M059J (cell line): ENCODE measurements at regions not wholly inside any gene's neighbourhood (a gene's known extent, or its start where the extent isn't known, plus 50 kb on each side); places are given as distances from the start of the nearest gene placed in this dataset.
"Not testable (repeated sequence)": the region's sequence is repeated elsewhere in the genome, so short reads cannot be mapped to it uniquely, and the experiment has no call there.

ENCODE experiments used
- DNase-seq: peaks from one replicate; pipeline ENCODE4 v3.0.0-alpha.2; 2012; ENCODE audit warnings: low read depth

DNA sequence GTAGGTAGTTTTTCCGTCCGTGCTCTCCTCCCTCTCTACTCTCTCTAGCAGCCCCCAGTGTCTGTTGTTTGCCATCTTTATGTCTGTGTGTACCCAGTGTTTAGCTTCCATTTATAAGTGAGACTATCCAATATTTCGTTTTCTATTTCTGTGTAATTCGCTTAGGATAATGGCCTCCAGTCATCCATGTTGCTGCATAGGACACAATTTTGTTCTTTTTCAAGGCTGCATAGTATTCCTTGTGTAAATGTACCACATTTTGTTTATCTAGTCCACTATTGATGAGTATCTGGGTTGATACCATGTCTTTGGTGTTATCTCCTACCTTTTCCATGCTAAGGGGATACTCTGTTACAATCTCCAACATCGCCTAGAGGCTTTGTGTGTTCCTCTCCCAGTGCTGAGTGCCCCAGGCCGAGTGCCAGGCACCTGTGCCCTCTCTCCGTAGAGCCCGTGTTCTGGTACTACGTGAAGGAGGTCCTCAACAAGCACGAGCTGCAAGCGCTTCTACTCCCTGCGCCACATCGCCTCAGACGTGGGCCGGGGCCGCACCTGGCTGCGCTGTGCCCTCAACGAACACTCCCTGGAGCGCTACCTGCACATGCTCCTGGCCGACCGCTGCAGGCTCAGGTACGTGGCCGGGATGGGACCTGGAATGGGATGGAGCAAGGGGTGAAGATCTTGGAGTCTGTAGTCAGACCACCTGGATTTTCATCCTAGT, 51.0 kb downstream of the NPIPB11 start:
- not testable (repeated sequence) for DNase-seq

DNA sequence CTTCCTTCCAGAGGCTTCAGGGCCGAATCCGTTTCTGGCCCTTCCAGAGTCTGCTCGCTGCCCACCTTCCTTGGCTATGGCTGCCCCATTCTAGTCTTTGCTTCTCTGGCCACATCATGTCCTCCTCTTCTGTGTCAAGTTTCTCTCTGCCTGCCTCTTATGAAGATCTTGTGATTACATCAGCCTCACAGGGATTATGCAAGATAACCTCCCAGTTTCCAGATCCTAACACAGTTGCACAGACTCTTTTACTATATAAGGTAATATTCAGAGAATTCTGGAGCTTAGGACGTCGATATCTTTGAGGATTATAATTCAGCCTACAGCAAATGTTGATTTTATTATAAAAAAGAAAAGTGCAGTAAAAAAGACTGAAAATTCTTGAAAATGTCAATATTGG, 52.1 kb downstream of the NPIPB11 start:
- not testable (repeated sequence) for DNase-seq

DNA sequence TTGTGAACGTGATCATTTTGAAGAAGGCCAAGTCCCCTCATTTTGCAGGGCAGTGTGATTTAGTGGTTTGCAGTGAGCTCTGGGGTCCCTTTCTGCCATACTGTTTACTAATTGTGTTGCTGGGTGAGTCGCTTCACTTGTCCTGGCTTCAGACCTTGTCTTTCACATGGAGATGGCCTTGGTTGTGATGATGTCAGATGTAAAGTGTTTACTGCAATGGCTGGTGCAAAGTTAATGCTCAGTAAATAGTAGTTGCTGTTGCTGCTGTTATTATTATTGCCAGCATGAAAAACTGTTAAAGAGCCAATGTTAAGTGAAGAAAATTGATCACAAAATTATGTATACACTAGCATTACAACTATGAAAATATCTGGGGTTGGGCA, 53.9 kb downstream of the NPIPB11 start:
- not testable (repeated sequence) for DNase-seq

DNA sequence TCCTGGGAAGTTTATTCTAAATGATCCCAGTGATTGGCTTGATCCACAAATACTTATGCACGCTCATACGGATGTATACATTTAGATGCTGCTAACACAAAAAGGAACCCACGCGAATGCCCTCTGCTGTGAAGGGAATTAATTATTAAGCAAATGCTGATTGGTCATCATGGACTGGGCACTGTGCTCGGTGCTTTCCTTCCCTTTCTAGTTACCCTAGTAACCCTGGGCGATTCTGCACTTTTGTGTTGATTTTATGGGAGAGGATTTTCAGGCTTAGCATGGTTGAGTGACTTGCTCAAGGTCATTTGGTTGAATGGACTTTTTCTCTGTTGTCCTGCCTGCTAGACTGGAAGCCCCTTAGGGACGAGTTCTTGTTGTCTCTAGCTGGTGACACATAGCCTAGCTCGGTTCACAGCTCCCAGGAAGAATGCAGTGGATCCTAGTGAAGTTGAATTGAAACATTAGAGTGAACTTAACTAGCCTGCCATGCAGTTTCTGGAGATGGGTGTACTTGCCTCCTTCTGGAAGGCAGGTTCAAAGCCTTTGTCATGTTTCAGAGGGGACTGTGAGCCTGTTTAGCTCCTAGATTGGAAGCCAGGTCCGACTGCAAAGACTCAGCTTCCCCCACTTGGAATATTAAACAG, 54.4 kb downstream of the NPIPB11 start:
- not testable (repeated sequence) for DNase-seq

DNA sequence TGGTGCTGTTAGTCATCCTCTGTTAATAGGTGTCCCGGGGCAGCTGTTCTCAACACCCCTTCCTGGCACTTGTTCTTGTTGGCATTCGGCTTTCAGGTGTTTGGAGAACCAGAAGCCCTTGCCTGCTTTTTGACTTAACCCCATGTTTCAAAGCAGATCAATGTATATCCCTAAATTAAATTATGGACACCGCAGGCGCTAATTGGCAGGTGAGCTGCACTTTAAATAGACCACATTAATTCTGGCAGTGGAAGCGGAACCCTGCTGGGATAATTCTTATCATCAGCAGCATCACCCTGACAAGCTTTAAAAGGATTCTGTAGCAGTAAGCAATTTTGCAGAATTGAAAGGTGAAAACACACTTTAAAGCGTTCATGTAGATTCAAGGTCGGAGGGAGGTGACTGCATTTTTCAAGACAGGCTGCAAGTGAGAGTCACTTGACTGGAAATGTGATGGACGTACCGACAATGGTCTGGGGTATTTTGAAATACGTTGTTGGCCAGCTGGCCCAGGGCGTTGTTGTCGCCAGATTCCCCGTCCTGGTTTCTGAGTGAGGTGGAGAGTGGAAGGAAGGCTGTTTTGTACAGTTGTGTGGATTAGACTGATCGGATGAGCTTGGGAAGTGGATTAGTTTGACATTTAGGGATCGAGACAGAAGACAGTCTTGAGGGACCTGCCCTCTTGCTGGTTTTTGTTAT, 55.1 kb downstream of the NPIPB11 start:
- not testable (repeated sequence) for DNase-seq

DNA sequence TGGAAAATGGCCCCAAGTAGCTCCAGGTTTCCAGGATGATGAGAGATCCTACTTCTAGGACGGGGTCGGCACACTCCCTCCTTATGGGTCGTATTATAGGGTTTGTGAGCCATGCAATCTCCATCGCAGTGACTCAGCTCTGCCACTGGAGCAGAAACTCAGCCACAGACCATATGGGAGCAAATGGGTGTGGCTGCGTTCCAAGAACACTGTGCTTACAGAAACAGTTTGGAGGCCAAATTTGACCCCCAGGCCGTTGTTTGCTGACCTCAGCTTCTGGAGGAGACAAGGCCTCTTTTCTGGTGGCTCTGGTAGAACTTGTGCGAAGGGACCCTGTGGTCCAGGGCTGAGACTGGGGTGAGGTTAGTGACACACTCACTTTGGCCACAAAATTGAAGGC, 56.5 kb downstream of the NPIPB11 start:
- peak; percentile 88 for DNase-seq

DNA sequence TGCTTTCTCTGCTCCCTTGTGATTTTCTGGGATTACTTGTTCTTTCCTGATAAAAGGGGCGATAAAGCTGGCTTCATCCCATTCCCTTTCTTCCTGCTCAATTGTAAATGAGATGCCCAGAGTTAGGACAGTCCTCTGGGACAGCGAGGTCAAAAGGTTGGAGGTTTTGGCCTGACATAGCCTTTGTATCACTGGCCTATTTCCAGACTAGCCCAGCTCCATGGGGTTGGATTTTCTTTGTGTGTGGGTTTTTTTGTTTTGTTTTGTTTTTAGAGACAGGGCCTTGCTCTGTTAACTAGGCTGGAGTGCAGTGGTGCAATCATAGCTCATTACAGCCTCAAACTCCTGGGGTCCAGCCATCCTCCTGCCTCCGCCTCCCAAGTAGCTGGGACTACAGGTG, 57.8 kb downstream of the NPIPB11 start:
- DNase-seq, result not testable (repeated sequence)

DNA sequence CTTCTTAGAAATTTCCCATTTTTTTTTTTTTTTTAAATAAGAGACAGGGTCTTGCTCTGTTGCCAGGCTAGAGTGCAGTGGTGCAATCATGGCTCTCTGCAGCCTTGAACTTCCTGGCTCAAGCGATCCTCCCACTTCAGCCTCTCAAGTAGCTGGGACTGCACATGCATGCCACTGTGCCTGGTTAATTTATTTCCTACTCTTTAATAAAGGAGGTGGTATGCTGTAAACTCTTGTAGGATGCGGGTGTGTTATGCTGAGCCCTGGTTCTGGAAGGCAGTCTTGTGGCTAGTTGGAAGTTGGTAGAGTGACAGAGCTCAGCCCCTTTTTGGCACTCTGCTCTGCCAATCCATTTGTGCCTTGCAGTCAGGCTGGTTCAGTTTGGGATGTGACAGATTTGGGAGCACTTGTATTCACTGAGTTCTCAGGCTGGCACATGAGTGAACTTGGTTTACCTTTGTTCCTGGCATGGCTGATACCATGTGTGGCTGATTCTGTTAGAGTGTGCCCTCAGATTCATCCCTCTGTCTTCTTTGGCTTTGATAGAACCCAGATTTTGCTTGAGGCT, 58.3 kb downstream of the NPIPB11 start:
- not testable (repeated sequence) for DNase-seq

DNA sequence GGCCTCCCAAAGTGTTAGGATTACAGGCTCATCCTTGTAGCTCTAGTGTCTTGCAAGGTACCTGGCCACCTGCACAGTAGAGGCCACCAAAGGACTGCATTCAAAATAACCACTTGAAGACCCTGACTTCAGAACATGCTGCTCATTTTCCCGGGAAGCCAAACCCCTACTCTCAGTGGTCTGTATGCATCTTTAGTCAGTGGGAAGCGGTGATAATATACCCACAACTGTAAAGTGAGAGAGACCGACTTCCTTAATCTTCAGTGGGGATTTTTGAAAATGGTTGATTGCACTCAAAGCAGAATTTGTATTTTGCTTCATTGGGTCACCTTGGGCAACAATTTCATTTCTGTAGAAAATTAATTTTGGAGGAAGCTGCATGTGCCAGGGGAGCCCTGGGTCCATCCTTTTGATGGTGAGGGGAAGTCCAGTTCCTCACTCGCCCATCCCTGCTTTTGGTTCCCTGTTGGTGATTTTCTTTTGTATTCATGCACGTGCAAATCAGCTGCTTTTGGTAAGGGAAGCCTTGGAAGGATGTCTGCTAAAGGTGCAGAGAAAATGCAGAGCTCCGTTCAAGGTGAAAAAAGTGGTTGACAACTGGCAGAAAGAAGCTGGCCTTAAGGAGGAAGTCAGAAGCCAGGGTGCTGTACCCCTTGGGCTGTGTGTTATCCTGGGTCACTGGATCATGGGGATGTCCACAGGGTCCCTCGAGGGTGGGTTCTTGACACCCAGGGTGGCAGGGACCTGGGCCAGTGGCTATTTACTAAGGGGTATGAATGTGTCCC, 59.5 kb downstream of the NPIPB11 start:
- DNase-seq, result not testable (repeated sequence)

DNA sequence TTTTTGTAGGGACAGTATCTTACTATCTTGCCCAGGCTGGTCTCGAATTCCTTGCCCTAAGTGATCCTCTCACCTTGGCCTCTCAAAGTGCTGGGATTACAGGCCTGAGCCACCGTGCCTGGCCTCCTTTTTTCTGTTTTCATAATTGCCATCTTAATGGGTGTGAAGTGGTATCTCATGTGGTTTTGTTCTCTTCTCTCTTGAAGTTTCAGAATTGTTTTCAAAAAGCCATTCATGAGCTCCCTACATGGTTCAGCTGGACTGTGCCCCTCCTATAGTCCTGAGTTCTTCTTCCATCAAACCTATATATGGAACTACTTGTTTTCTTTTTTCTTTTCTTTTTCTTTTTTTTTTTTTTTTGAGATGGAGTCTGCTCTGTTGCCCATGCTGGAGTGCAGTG, 60.3 kb downstream of the NPIPB11 start:
- DNase-seq, result not testable (repeated sequence)

DNA sequence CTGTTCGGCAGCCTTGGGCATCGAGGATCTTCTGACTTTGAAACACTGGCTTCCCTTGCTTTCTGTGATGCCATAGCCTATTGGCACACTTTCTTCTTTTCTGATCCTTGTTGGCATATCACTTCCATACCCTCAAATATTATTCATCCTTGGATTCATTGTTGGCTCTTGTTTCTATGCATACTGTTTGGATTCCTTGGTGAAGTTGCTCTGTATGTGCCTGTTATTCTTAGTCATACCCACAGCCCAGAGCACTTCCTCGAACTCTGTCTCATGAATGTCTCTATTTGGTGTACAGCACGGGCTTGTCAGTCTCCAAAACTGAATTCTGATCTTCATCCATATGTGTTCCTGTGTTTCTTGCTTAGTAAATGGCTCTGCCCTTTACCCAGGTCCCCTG, 63.6 kb downstream of the NPIPB11 start:
- not testable (repeated sequence) for DNase-seq

DNA sequence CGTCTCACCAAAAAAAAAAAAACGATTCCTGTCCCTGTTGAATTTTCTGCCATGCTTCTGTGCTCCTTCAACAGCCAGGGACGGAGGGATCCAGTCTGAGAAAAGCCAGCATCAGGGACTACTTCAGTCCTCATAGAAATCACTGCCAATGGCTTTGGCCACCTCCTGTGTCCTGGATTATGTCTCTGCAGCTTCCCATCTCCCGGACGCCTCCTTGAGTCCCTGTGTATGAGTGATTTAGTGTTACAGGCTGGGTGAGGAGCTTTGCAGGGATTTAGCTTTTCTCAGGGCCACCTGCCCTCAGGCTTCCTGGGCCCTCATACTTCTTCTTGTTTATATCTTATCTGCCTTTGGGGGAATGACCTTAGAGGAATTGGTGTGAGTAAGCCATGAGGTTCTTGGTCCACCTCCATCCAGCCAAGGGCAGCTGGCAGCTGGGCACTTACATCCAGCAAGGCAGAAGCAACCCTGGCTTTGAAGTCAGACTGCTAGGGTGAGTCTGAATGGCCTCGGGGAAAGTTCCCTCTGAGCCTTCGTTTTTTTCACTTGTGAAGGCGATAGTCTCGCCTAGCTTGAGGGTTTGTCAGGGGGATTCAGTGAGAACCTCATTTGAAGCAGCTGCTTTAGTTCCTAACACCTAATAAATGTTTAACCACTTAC, 65.6 kb downstream of the NPIPB11 start:
- peak; percentile 76 for DNase-seq

DNA sequence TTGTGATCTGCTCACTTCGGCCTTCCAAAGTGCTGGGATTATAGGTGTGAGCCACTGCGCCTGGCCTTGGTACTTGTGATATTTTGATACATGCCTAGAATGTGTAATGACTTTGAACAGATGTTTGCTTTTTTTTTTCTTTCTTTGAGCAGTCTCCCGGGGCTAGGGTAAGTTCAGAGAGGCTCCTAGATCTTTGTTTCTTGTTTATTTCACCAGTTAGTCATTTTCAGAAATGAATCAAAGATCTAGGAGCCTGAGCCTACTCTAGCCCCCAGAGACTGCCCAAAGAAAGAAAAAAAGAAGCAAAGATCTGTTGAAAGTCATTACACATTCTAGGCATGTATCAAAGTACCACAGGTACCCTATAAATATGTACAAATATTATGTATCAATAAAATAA, 66.3 kb downstream of the NPIPB11 start:
- not testable (repeated sequence) for DNase-seq

DNA sequence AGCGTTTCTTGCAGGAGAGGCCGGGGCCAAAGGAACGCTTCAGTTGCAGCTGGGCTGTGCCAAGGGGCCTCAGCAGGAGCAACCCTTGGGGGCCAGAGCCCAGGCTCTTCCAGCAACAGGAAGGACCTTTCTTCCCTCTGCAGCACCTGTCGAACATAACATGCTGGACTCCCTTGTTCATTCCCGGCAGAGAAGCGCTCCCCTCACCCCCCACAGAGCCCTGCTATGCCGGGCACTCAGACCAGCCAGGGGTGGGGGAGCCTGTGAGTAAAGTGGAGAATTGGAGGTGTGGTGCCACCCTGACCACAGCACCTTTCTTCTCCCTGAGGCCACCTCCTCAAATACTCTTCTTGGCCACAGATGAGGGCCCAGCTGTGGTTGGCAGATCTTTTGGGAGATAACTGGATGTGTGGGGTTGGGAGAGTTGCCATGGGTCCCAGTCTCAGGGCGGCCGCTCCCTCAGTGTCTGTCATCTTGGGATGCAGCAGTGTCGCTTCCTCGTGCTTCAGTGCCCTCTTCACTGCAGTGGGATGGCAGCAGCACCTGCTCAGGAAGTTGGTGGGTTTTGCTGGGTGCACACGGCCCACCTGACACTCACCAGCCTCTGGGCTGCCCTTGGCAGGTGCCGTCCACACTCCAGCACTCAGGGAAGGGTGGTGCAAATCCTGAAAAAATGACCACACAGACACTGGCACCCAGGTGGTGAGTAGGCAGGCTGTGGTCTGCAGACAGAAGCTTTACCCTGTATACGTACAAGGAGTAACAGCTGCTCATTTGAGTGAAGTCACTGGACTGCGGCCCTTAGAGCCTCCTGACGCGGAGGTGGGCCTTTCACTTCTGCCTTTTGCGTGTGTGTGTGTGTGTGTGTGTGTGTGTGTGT, 67.5 kb downstream of the NPIPB11 start:
- DNase-seq, result not testable (repeated sequence)

DNA sequence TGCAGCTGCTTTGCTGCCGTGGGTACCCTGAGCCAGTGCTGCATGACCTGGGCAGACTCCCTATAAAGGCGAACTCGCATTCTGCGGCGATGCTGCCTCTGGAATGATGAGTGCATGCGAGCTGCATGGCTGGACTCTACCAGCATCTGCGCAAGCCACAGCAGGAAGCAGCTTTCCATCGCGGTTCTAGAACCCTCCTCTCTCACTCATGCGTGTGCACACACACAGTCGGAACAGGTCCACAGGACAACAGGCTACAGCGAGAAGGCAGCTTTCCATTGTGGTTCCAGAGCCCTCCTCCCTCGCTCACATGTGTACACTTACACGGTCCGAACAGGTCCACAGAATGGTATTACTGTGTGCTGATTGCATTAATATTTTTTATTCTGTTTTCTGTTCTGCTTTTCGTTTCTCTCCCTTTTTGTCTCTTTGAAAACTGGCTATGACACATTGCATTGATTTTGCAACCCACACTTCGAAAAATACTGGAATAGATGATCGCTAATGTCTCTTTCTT, 69.1 kb downstream of the NPIPB11 start:
- not testable (repeated sequence) for DNase-seq

DNA sequence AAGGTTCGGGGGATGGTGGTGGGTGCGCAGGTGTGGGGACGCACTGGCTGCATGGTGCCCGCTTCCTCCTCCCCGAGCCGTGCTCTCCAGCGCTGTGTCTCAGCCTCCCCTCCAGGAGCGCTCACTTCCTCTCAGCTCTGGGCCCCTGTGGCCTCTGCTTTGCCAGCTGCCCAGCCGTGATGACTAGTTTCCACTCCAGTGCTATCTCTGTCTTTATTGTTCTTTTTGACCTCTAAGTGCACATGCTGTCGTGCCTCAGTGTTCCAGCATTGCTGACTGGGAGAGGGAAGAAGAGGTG, 71.0 kb downstream of the NPIPB11 start:
- DNase-seq, result not testable (repeated sequence)

DNA sequence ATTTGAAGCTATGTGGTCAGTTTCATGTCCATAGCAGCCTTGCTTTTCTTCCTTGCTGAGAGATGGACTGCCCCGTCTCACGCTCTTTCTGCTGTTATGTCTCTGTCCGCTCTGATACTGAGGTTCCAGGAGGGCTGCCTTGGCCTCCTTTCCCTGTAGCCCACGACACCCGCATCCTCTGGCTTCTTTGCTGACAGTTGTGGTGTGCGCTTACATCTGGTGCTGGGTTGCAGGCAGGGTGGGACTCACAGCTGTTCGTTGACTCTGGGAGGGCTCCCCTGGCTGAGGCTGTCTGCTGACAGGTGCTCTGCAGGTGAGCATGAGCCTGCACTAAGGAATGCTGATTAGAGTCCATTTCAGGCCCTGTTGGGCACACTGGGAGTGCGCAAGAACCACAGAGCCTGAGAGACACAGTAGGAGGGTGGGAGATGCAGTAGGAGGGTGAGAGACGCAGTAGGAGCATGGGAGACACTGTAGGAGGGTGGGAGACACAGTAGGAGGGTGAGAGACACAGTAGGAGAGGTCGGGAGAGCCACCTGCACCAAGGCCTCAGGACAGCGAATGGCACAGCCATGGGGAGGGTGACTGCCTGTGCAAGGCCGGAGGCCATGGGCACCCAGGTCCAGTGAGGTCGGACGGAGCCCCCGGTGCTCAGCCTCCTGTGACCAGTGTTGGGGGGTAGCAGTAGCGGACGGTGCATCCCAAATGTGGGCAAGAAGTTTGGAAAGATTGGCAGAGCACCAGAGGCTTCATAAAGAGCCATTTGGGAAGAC, 71.5 kb downstream of the NPIPB11 start:
- not testable (repeated sequence) for DNase-seq

DNA sequence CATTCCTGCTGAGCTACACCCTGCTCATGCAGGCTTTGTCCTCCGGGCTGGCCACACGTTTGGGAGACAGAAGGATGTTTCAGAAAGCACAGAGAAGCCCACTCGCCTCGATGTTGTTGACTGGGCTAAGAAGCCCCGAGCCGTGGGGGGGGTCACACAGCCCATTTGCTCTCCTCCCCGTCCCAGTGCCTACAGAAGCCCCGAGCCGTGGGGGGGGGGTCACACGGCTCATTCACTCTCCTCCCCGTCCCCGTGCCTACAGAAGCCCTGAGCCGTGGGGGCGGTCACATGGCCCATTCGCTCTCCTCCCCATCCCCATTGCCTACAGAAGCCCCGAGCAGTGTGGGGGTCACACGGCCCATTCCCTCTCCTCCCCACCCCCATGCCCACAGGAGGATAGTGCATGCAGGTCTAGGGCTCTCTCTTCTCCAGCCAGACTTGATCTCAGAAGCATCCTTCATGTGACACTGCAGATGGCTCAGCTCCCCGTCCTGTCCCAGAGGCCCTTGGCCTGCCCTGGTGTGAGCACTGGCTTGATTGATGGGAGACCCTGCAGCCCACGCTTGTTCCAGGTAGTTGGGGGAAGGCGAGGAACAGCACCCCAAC, 72.9 kb downstream of the NPIPB11 start:
- DNase-seq, result not testable (repeated sequence)

DNA sequence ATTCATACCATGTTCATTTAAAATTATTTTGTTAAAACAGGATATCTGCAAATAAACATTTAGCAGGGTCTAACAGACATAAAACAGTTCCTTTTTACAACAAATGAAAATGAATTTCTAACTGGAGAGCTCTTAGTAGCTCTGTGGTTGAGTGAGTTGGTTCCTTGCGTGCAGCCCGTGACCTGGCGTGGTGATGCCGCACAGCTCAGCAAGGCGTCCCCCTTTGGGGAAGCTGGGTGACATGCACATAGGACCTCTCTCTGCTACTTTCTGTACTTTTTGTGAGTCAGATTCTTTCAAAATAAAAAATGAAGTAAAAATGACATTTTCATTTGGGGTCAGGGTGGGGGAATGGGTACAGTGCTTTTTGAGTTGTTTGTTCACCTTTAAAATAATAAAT, 75.9 kb downstream of the NPIPB11 start:
- not testable (repeated sequence) for DNase-seq
